Activated CD4-positive, alpha-beta T cell treated with anti-CD3 and anti-CD28 coated beads for 48 hours (primary cell): ENCODE measurements at regions not wholly inside any gene's neighbourhood (a gene's known extent, or its start where the extent isn't known, plus 50 kb on each side); places are given as distances from the start of the nearest gene placed in this dataset.
"Not testable (repeated sequence)": the region's sequence is repeated elsewhere in the genome, so short reads cannot be mapped to it uniquely, and the experiment has no call there.

ENCODE experiments used
- DNase-seq: peaks from one replicate; pipeline ENCODE4 v3.0.0-alpha.2; 2020

DNA sequence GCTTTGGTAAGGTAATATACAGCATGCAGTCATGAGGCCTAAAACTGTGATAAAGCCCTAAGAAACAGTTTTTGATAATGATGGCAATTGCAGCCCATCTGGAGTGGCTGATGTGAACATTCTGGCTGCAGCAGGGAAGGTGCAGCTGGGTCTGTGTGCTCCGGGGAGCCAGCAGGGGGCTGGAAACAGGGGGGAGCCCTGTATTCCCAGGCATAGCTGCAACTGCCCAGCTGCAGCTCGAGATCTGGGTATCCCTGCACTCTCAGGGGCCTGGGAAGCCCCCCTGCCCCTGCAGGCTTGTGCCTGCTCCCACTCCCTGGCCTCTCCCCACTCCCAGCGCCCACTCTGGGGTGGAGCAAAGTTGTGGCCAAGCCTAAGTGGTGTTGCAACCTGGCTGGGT lies 95.6 kb downstream of the RRAGB start:
- no peak for DNase-seq

GRCh38 chrX:55815546-55815945 lies 98.0 kb downstream of the RRAGB start:
- no peak for DNase-seq

- DNase-seq, result no peak
Observed at GRCh38 chrX:55816023-55816422, 98.5 kb downstream of the RRAGB start.

DNA sequence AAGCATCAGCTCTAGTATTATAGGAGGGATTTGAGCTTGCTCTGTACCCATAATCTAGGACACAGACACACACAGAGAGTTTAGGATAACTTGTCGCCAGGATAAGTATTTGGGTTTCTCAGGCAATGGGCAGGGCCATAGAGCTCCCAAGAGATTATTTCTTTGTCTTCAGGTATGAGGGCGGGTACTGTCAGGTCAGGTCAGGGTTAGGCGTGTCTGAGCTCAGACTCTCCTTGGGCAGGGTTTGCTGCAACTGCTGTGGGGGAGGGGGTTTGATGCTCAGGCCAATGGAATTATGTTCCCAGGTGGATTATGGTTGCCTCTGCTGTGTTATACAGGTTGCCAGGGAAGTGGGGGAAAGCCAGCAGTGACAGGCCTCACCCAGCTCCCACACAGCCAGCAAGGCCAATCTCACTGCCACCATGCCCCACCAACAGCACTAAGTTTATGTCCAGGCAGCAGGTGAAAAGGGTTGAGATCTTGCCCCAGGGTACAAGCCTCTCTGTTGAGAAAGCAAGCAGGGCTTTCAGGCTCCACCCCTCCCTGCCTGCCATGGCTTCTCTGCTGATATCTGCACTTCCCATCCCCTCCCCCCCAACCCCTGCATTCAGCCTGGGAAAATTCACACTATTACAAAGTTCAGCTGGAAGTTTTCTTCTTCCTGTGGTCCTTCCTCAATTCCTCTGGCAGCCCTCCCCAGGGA lies 101.3 kb downstream of the RRAGB start:
- no peak for DNase-seq

- DNase-seq, result no peak
Observed at GRCh38 chrX:55839485-55839884, 121.9 kb downstream of the RRAGB start.

- no peak for DNase-seq
Observed at GRCh38 chrX:55841962-55842752, 124.6 kb downstream of the RRAGB start.

DNA sequence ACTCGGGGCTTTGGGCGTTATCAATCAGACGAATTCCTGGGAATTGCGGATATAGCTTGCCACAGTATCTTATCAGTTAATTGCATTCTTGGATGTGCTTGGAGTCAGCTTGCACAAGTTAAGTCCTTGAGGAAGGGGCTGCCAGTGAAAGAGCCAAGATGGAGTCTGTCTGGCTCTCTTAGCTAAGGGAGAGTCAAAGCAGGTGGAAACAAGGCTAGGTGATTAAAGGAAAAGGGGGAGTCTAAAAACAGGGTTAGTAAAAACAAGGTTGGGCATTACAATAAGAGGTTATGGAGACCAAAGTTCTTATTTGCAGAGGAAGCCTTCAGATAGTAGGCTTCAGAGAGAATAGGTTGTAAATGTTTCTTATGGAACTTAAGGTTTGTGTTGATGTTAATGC lies 149.2 kb downstream of the RRAGB start:
- DNase-seq, result not testable (repeated sequence)

DNA sequence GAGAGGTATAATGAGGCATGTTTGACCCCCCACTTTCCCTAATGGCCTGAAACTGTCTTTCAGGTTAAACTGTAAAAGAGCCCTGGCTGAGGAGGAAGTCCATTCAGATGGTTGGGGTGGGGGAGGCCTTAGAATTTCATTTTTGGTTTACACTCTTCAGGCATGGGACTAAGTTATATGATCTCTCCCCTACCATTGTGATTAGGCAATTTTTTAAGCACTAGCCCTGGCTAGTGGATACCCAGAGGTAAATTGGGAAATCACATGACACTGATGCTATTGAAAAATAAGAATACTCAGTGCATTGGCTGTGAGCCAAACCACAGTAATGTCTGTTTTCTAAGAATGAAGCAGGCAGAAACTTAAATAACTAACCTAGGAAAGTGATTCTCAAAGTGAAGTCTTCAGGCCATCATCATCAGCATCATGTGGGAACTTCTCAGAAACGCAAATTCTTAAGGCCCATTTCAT lies 149.7 kb downstream of the RRAGB start:
- peak; percentile 3 for DNase-seq

GRCh38 chrX:55867708-55868107 lies 150.2 kb downstream of the RRAGB start:
- DNase-seq, result no peak

- no peak for DNase-seq
Observed at GRCh38 chrX:55874807-55875206, 157.3 kb downstream of the RRAGB start.

- not testable (repeated sequence) for DNase-seq
Observed at GRCh38 chrX:55883541-55883940, 166.0 kb downstream of the RRAGB start.

DNA sequence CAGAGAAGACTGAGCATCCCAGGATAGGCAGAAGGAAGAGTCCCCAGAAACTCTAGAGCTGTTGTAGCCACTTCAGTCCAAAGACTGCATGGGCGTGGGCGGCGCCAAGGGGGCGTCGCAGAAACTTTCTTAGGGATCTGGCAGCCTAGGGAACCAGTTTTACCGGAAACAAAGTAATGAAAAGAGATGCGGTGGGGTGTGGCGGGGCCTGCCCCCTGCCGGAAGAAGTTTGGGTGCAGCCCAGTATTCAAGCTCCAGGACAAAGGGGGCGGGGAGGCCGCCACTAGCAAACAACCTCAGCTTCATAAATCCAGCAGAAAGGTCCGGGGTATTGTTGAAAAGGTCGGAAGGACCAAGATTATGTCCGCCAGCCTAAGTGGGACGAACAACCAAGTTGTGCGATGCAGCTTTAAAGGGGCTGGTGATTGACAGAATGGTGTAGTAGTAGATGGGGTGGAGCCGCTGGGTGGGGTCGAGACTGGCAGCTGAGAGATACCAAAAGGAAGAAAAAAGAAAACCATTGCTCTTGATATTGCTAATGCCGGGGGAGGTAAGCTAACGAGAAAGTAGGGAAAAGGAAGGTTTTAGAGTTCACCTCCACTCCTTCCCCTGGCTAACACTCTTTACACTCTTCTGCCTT lies 190.5 kb downstream of the RRAGB start:
- peak; percentile 61 for DNase-seq

- peak; percentile 5 for DNase-seq
Observed at GRCh38 chrX:55908661-55909212, 191.2 kb downstream of the RRAGB start.

- DNase-seq, result no peak
Observed at GRCh38 chrX:55919367-55920221, 202.0 kb downstream of the RRAGB start.

DNA sequence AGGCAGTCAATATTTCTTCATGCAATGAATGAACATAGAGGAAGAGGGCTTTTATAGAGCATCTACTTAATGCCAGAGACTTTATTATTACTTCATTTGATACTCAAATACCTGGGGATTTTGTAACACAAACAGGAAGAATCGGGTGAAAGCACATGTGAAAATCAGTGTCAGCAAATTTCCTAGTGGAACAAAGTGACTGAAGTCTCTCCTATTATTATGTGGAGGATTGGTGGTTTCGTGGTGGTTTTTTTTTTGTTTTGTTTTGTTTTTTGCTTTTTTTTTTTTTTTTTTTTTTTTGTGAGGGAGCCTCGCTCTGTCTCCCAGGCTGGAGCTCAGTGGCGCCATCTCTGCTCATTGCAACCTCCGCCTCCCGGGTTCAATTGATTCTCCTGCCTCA lies 207.0 kb downstream of the RRAGB start:
- DNase-seq, result no peak

DNA sequence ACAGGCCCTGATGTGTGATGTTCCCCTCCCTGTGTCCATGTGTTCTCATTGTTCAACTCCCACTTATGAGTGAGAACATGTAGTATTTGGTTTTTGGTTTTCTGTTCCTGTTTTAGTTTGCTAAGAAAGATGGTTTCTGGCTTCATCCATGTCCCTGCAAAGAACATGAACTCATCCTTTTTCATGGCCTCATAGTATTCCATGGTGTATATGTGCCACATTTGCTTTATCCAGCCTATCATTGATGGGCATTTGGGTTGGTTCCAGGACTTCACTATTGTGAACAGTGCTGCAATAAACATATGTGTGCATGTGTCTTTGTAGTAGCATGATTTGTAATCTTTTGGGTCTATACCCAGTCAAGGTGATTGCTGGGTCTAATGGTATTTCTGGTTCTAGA lies 211.0 kb downstream of the RRAGB start:
- DNase-seq, result not testable (repeated sequence)
